Neural cell (in vitro differentiated cells): ENCODE measurements at regions not wholly inside any gene's neighbourhood (a gene's known extent, or its start where the extent isn't known, plus 50 kb on each side); places are given as distances from the start of the nearest gene placed in this dataset.

Experiments
- EP300 ChIP-seq: fragments of 450-650 bp; conservative IDR thresholded peaks from 2 replicates; pipeline ENCODE4 v1.6.1; 2014; ENCODE audit warnings: antibody characterized with exemption, mild to moderate bottlenecking, moderate library complexity; ENCODE audit not compliant: poor library complexity, severe bottlenecking
- REST ChIP-seq: IDR thresholded peaks from 2 replicates; pipeline ENCODE4 v1.6.1; 2012; ENCODE audit warnings: borderline replicate concordance

GRCh38 chr19:28876609-28877123 lies 336.3 kb downstream of the UQCRFS1 start:
- TF ChIP-seq REST (no peak), EP300 (no peak)
